GM19025 (cell line): ENCODE measurements at regions not wholly inside any gene's neighbourhood (a gene's known extent, or its start where the extent isn't known, plus 50 kb on each side); places are given as distances from the start of the nearest gene placed in this dataset.

ENCODE experiments used
- ATAC-seq: cut with Tn5 transposase; IDR thresholded peaks from one replicate; pipeline ENCODE4 v1.9.1; 2021; ENCODE audit warnings: mild to moderate bottlenecking, low read depth, moderate library complexity; ENCODE audit not compliant: unreplicated experiment

GRCh38 chr2:199631129-199631528 is 173.4 kb upstream of the SATB2 start:
- ATAC-seq, result no peak

GRCh38 chr2:199629301-199629700 is 171.6 kb upstream of the SATB2 start:
- ATAC-seq, result no peak

- no peak for ATAC-seq
These were observed 169.7 kb upstream of the SATB2 start for GRCh38 chr2:199627417-199627816.

GRCh38 chr2:199624958-199625357 is 167.2 kb upstream of the SATB2 start:
- ATAC-seq, result no peak

- ATAC-seq, result no peak
These were observed 154.9 kb upstream of the SATB2 start for GRCh38 chr2:199612509-199613130.

- ATAC-seq, result no peak
These were observed 150.2 kb upstream of the SATB2 start for GRCh38 chr2:199607914-199608313.

- ATAC-seq, result no peak
These were observed 148.5 kb upstream of the SATB2 start for GRCh38 chr2:199606193-199606780.

GRCh38 chr2:199603721-199604291 is 146.1 kb upstream of the SATB2 start:
- ATAC-seq, result no peak

- no peak for ATAC-seq
These were observed 145.4 kb upstream of the SATB2 start for GRCh38 chr2:199602896-199603717.

- no peak for ATAC-seq
These were observed 144.6 kb upstream of the SATB2 start for GRCh38 chr2:199602271-199602895.

GRCh38 chr2:199596549-199596948 is 138.8 kb upstream of the SATB2 start:
- no peak for ATAC-seq

- ATAC-seq, result no peak
These were observed 136.7 kb upstream of the SATB2 start for GRCh38 chr2:199594443-199594842.

- no peak for ATAC-seq
These were observed 134.1 kb upstream of the SATB2 start for GRCh38 chr2:199591826-199592225.

GRCh38 chr2:199590321-199591203 is 132.8 kb upstream of the SATB2 start:
- ATAC-seq, result no peak

- ATAC-seq, result no peak
These were observed 131.6 kb upstream of the SATB2 start for GRCh38 chr2:199589306-199589705.

GRCh38 chr2:199588054-199588453 is 130.3 kb upstream of the SATB2 start:
- no peak for ATAC-seq

GRCh38 chr2:199586646-199587045 is 128.9 kb upstream of the SATB2 start:
- ATAC-seq, result no peak

GRCh38 chr2:199583676-199584075 is 125.9 kb upstream of the SATB2 start:
- no peak for ATAC-seq

- ATAC-seq, result no peak
These were observed 124.2 kb upstream of the SATB2 start for GRCh38 chr2:199581935-199582360.

GRCh38 chr2:199581408-199581807 is 123.7 kb upstream of the SATB2 start:
- no peak for ATAC-seq
